Dermis blood vessel endothelial cell (primary cell): ENCODE measurements at regions not wholly inside any gene's neighbourhood (a gene's known extent, or its start where the extent isn't known, plus 50 kb on each side); places are given as distances from the start of the nearest gene placed in this dataset.
A peak's percentile ranks its signal among the peaks of the same experiment; 100 is the strongest.
"Not testable (repeated sequence)": the region's sequence is repeated elsewhere in the genome, so short reads cannot be mapped to it uniquely, and the experiment has no call there.

ENCODE experiments used
- DNase-seq: peaks from one replicate; pipeline ENCODE4 v3.0.0; 2010

- no peak for DNase-seq
Observed at GRCh38 chr2:190742431-190742830, 93.5 kb downstream of the NAB1 start.

GRCh38 chr2:190744041-190744440 lies 95.2 kb downstream of the NAB1 start:
- DNase-seq = no peak

- DNase-seq = peak; percentile 50
Observed at GRCh38 chr2:190746971-190747761, 98.3 kb downstream of the NAB1 start.

DNA sequence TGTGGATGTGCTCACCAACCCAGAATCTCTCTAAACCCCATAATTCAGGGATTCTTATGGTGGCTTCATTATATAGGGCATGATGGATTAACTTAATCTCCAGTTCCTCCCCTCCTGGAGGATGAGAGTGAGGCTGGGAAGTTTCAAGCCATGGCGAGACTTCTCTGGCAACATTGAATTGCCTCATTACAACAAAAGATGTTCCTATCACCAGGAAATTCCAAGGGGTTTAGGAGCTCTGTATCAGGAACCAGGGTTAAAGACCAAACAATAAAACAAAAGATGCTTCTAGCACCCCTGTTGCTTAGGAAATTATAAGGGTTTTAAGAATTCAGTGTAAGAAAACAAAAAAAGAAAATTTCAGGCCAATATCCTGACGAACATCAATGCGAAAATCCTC lies 100.1 kb downstream of the NAB1 start:
- DNase-seq = peak; percentile 51

DNA sequence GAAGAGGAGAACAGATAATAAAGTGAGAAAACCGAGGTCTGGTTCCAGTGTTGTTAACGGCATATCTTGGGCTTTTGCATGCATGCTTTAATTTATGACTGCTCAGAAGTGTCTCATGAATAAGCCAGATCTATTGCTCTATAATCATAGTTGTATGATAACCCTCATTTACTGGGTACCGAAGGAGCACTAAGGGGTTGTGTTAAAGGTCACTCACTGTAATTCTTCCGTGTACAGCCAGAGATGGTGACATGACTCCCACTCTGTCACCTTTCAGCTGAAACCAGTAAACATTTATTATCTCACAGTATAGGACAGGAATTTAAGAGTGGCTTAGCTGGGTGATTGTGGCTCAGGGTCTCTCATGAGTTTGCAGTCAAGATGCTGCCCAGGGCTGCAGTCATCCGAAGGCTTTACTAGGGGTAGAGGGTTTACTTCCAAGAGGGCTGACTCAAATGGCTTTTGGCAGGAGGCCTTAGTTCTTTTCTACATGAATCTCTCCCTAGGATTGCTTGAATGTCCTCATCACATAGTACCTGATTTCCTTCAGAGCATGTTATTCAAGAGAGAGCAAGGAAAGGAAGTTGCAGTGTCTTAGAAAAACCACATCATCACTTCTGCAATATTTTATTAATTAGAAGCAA lies 107.0 kb downstream of the NAB1 start:
- no peak for DNase-seq

GRCh38 chr2:190759749-190760213 lies 110.9 kb downstream of the NAB1 start:
- peak; percentile 83 for DNase-seq

GRCh38 chr2:190760353-190761150 lies 111.7 kb downstream of the NAB1 start:
- DNase-seq = not testable (repeated sequence)

DNA sequence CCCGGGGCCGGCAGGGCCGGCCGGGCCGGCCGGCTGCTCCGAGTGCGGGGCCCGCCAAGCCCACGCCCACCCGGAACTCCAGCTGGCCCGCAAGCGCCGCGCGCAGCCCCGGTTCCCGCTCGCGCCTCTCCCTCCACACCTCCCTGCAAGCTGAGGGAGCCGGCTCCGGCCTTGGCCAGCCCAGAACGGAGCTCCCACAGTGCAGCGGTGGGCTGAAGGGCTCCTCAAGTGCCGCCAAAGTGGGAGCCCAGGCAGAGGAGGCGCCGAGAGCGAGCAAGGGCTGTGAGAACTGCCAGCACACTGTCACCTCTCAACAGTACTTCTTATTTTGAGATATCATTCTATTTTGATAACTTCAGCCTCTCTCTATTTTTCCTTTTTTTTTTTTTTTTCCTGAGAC lies 112.3 kb downstream of the NAB1 start:
- DNase-seq = not testable (repeated sequence)

DNA sequence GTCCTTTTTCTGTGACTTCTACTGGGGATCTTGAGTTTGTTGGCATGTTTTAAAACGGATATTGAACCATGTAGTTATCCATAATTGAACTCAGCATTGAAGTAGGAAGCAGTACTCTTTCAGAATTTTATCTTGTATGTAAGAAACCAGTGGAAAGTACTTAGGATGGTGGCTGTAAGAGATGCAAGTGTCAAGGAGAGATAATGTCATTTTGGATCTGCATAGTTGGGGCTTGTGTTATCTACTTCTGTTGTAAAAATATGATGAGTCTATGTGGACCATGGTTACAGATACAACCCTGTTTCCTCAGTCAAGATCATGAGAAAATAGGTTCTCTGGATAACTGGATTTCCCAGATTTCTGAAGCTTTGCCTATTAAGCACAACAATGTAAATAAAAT lies 113.7 kb downstream of the NAB1 start:
- no peak for DNase-seq

DNA sequence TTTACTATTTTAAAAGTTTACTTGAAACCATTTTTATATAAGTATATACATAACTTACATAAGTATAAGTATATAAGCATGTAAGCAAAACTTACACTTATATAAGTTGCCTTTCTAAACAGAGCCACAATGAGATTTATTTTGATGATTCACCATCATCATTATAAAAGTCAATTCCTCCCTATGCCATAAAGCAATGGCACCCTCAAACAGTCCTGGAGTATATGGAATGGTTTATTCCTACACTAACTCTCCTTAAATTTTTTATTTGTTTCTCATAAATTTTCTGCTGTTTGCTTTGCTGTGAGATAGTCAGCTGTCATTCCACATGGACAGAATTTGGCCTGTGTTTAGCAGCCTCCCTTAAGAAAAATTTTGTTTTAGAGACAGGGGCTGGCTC lies 114.2 kb downstream of the NAB1 start:
- DNase-seq = no peak

- DNase-seq = no peak
Observed at GRCh38 chr2:190763901-190764514, 115.1 kb downstream of the NAB1 start.

DNA sequence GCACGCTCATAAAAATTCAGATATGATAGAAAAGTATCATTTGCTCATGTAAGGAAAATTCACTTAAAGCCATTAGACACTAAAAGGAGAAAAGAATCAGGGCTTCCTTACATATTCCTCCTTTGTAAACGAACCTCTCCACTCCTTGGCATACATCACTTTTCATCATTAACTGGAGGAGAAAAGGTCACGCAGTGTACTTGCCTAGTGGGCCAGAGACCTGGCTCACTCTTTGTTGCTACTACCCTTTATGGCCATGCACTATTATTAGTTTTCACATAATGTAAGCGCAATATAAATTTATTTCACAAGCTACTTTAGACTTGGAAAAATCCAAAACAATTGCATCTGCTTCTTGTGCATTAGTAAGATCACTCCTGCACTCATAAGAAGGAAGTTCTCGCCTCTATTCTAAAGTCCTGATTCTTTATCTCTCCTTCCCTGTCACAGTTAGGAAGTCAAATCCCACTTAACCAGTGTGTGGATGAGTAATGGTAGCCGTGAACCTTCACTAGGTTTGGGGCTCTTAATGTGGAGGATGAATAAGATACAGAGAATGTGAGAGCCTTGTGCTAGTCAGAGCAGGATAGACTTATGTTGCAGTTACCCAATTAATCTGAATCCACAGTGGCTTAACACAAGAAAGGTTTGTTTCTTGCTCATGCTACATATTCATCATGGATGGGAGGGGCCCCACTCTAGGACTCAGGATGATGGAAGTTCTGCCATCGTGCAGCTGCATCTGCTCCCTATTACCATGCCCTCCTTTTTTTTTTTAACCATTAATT lies 115.0 kb upstream of the GLS start:
- DNase-seq = no peak

GRCh38 chr2:190766174-190766572 lies 114.4 kb upstream of the GLS start:
- no peak for DNase-seq

DNA sequence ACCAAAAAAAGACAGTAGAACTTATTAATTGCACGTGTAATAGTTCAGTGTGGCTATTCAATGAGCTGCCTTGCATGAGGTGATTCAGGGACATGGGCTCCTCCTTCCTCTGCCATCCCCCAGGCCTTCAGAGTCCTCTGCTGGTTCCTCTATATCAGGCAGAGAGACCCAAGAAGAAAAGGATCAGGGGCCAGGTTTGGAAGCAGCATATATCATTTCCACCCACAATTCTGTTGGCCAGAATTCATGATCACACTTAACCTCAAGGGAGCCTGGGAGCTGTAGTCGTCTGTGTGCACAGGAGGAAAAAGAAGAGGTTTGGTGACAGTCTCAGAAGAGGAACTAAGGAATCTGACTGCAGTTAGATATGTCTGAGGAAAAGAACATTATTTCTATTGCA lies 114.0 kb upstream of the GLS start:
- no peak for DNase-seq

- DNase-seq = no peak
Observed at GRCh38 chr2:190767821-190768220, 112.8 kb upstream of the GLS start.

DNA sequence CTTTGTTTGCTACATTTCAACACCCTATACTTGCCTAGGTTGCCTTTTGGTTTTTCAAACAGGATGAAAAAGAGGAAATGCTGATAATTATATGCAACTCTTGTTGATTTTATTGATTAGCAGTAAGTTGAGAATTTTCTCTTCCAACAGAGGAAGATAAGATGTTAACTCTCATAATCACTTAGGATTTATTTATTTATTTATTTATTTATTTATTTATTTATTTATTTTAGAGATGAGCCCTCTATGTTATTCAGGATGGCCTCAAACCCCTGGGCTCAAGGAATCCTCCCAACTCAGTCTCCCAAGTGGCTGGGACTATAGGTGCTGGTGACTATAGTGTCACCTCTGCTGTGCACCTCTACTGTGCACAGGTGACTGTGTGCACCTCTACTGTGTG lies 111.4 kb upstream of the GLS start:
- DNase-seq = no peak

DNA sequence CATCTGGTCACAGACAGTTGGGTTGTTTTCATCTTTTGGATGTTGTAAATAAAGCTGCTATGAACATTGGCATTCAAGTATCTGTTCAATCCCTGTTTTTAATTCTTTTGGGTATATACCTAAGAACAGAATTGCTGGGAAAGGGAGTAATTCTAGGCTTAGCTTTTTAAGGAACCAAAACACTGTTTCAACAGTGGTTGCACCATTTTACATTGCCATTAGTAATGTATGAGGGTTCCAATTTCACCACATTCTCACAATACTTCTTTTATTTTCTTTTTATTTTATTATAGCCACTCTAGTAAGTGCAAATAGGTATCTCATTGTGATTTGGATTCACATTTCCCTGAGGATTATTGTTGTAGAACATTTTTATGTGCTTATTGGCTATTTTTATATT lies 108.9 kb upstream of the GLS start:
- no peak for DNase-seq

DNA sequence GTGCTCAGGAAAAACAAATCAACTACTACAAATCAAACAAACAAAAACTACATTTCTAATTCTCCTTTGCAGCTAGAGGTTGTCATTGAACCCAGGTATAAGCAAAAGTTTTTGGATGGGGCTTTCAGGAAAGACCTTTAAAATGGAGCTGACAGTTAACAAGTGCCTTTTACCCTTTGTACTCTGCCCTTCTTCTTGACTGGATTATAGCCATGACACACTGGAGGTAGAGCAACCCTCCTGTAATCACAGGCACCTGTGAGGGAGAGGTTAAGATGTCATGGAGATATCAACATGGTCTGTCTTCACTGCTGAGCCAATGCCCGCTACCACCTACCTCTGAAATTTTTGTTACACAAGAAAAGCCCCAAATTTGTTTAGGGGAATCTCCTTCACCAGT lies 100.0 kb upstream of the GLS start:
- DNase-seq = no peak

- peak; percentile 88 for DNase-seq
Observed at GRCh38 chr2:190781604-190782198, 98.9 kb upstream of the GLS start.

GRCh38 chr2:190782264-190782663 lies 98.4 kb upstream of the GLS start:
- no peak for DNase-seq

DNA sequence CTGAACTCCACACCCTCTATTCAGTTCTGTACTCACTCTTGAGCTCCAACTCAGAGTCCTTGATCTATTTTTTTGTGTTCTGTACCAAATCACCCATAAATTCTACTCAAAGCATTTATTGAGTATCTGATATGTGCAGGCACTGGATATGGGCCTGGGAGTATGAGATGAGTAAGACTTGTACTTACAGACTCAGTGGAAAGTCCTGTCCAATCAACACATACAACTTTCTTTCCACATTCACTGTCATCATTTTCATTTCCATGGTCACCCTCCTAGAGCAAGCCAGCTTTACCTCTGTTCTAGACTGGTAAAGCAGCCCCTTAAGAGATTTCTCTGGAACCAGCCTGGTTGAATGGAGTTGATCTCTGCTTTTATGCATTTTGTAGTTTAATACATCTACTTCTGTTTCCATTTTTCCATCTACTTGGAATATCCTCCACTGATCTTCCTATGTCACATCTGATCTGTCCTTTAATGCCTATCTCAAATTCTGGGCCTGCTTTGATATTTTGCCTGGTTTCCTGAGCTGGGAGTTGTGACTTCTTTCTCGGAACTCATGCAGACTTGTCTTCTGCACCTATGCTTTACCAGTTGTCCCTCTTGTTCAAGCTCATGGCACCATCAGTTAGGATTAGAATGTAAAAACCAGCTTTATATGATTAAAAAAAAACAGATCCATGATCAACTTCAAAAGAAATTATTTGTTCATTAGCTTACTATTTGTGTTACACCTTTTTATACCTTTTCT lies 96.9 kb upstream of the GLS start:
- DNase-seq = no peak
